Upper lobe of left lung (tissue), 6 donors: ENCODE measurements at regions not wholly inside any gene's neighbourhood (a gene's known extent, or its start where the extent isn't known, plus 50 kb on each side); places are given as distances from the start of the nearest gene placed in this dataset.

Source experiments
- ATAC-seq, 2 donors: fragments of 200-7000 bp; cut with Tn5 transposase; one replicate each; pipeline ENCODE4 v1.9.1; 2022; ENCODE audit warnings: mild to moderate bottlenecking in 2 of 2, moderate library complexity in 2 of 2; ENCODE audit not compliant: low FRiP score in 2 of 2
- DNase-seq, 2 donors: peaks; one replicate each; pipeline ENCODE4 v3.0.0-alpha.2; 2019 to 2020
- H3K27ac ChIP-seq, 4 donors: fragments of 200-600 bp; sonication (generic); one replicate each; pipeline ENCODE4 v1.5.1; 2016 to 2019
- H3K27me3 ChIP-seq, 4 donors: fragments of 200-600 bp; sonication (generic); one replicate each; pipeline ENCODE4 v1.5.1; 2017 to 2019
- H3K36me3 ChIP-seq, 4 donors: fragments of 200-600 bp; sonication (generic); one replicate each; pipeline ENCODE4 v1.5.1; 2016 to 2019
- H3K4me1 ChIP-seq, 4 donors: fragments of 200-600 bp; sonication (generic); one replicate each; pipeline ENCODE4 v1.5.1; 2018 to 2019
- H3K4me3 ChIP-seq, 4 donors: fragments of 200-600 bp; sonication (generic); one replicate each; pipeline ENCODE4 v1.5.1; 2017 to 2019; ENCODE audit warnings: mild to moderate bottlenecking in 2 of 4, moderate library complexity in 1 of 4
- H3K9me3 ChIP-seq, 4 donors: fragments of 200-600 bp; sonication (generic); one replicate each; pipeline ENCODE4 v1.5.1; 2018 to 2019
- EP300 ChIP-seq, 4 donors: sonication (generic); formaldehyde crosslinking; IDR thresholded peaks; one replicate each; pipeline ENCODE4 v1.5.1; 2017; ENCODE audit warnings: antibody characterized with exemption in 4 of 4, control low read depth in 2 of 4
- POLR2A ChIP-seq, 4 donors: fragments of 450-650 bp; IDR thresholded peaks; one replicate each; pipeline ENCODE4 v1.5.1; 2016 to 2017; ENCODE audit warnings: antibody characterized with exemption in 4 of 4, mild to moderate bottlenecking in 2 of 4
- POLR2AphosphoS5 ChIP-seq, 2 donors: sonication (generic); formaldehyde crosslinking; IDR thresholded peaks; one replicate each; pipeline ENCODE4 v1.5.1; 2017; ENCODE audit warnings: antibody characterized with exemption in 2 of 2
- WGBS, 2 donors: methylation state at CpG; one replicate each; pipeline ENCODE4 v1.1.5; 2017 to 2018; 5-methylcytosine and 5-hydroxymethylcytosine counted together
- TF ChIP-seq, protein P1 (sequence below), 6 experiments: fragments of 450-650 bp in 4 of 6; fragments of 200-600 bp in 2 of 6; sonication (generic) in 2 of 6; IDR thresholded peaks; one replicate each; pipeline ENCODE4 v1.5.1; 2016 to 2019; ENCODE audit warnings: antibody characterized with exemption in 6 of 6
- donor health status: DM: no; HTN: no; CAD: no; lungs with moderate emphysema.
- donor health status: DM: no; HTN: yes; CAD: no; lungs with severe emphysema.

DNA sequence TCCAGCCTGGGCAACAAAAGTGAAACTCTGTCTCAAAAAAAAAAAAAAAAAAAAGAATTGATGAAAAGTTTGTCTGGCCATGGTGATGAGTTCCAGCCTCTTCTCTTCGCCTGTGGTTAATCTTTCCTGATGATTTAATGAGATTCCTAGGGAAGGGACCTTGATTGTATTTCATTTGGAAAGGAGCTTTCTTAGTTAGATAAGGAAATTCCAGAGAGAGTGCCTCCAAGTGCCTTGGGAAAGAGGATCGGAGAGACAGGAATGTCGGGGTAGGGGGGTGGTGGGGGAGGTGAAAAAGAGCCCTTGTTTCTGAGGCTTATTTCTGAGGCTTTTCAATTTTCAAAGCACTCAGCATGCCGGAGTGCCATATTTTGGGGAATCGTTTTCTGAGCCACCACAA, 93.2 kb upstream of the SIAH1 start:
- Histone ChIP-seq H3K9me3 (peaks cover 0 to 6% (median 0%) of the 10 kb centered on the region in 4 donors), H3K27me3 (no peaks in the 10 kb centered on the region), H3K27ac (no peak overlapping the region), H3K4me3 (no peak overlapping the region), H3K36me3 (no peaks in the 10 kb centered on the region), H3K4me1 (no peaks in the 10 kb centered on the region)
- no peak for ATAC-seq
- no peak for DNase-seq
- 72 to 76% methylated on average over 5 of the region's 5 CpGs for WGBS, 2 donors
- TF ChIP-seq, protein P1, sequence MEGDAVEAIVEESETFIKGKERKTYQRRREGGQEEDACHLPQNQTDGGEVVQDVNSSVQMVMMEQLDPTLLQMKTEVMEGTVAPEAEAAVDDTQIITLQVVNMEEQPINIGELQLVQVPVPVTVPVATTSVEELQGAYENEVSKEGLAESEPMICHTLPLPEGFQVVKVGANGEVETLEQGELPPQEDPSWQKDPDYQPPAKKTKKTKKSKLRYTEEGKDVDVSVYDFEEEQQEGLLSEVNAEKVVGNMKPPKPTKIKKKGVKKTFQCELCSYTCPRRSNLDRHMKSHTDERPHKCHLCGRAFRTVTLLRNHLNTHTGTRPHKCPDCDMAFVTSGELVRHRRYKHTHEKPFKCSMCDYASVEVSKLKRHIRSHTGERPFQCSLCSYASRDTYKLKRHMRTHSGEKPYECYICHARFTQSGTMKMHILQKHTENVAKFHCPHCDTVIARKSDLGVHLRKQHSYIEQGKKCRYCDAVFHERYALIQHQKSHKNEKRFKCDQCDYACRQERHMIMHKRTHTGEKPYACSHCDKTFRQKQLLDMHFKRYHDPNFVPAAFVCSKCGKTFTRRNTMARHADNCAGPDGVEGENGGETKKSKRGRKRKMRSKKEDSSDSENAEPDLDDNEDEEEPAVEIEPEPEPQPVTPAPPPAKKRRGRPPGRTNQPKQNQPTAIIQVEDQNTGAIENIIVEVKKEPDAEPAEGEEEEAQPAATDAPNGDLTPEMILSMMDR (IDR thresholded peaks at IDR 0.05), result no peak
- TF ChIP-seq EP300 (IDR thresholded peaks at IDR 0.05) (no peak), POLR2A (IDR thresholded peaks at IDR 0.05) (no peak)

DNA sequence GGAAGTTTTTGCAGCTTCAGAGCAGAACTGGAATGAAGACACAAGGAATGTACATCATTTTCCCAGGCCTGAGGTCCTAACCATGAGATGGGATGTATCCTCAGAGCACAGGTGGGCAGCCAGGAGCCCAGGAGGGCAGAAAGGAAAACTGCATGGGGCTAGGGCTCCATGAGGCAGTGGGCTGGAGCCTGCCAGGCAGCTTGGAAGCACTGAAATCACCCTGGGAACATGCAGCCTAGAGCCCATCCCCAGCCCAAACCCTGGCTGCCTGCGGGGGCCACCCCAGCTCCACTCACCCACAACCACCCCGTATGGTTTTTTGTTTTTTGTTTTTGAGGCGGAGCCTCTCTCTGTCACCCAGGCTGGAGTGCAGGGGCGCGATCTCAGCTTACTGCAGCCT, 86.2 kb upstream of the SIAH1 start:
- H3K4me1 ChIP-seq, result peaks cover 0 to 3% (median 0%) of the 10 kb centered on the region in 4 donors
- no peak for ATAC-seq
- no peak for TF ChIP-seq POLR2A (IDR thresholded peaks at IDR 0.05)
- TF ChIP-seq EP300 (IDR thresholded peaks at IDR 0.05), result no peak
- no peak for TF ChIP-seq POLR2AphosphoS5 (IDR thresholded peaks at IDR 0.05)
- TF ChIP-seq, protein P1 (IDR thresholded peaks at IDR 0.05), result no peak
- no peak overlapping the region for H3K27ac ChIP-seq
- H3K36me3 ChIP-seq, result no peaks in the 10 kb centered on the region
- WGBS, 2 donors, result 81 to 82% methylated on average over 5 of the region's 5 CpGs
- H3K27me3 ChIP-seq, result no peaks in the 10 kb centered on the region
- H3K4me3 ChIP-seq, result no peak overlapping the region
- no peak for DNase-seq
- H3K9me3 ChIP-seq, result no peaks in the 10 kb centered on the region

DNA sequence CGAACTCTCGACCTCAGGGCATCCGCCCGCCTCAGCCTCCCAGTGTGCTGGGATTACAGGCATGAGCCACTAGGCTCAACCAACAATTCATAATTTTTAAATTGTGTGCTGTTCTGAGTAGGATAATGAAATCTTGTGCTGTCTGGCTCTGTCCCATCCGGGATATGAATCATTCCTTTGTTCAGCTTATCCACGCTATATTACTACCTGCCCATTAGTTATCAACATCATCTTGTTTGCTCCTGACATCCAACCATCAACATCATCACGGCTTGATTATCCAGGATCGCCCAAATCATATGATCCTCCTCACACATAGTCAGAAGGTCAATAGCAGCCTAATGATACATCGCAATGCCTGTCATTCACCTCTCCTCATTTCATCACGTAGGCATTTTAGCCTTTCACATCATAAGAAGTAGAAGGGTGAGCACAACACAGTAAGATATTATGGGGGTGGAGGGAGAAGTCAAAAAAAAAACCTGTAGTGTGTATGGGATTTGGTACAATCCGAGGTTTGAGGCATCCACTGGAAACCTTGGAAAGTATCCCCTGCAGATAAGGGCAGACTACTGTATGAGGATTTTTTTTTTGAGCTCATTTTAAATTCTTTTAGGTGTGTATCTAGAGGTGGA, 77.0 kb upstream of the SIAH1 start:
- H3K36me3 ChIP-seq, result no peaks in the 10 kb centered on the region
- DNase-seq (no peak), ATAC-seq (no peak)
- no peak overlapping the region for H3K27ac ChIP-seq
- H3K4me1 ChIP-seq, result no peaks in the 10 kb centered on the region
- TF ChIP-seq EP300 (IDR thresholded peaks at IDR 0.05), result no peak
- no peak for TF ChIP-seq POLR2A (IDR thresholded peaks at IDR 0.05)
- TF ChIP-seq POLR2AphosphoS5 (IDR thresholded peaks at IDR 0.05), result no peak
- TF ChIP-seq, protein P1 (IDR thresholded peaks at IDR 0.05), result no peak
- no peaks in the 10 kb centered on the region for H3K27me3 ChIP-seq
- H3K4me3 ChIP-seq, result no peak overlapping the region
- no peaks in the 10 kb centered on the region for H3K9me3 ChIP-seq
- 93 to 94% methylated on average over 11 of the region's 11 CpGs for WGBS, 2 donors

DNA sequence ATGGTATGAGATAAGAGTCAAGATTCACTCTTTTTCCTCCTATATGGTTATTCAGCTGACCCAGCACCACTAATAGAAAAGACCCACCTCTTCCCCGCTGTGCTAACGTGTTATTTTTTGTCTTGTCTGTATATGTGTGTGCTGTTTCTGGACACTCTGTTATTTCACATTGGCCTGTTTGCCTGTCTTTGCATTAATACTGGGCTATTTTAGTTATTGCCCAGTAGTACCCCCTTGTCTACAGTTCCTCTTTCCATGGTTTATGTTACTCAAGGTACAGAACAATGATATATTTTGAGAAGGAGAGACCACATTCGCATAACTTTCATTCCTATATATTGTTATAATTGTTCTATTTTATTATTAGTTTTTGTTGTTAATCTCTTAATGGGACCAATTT, 74.0 kb upstream of the SIAH1 start:
- Histone ChIP-seq H3K4me1 (no peaks in the 10 kb centered on the region), H3K27me3 (no peaks in the 10 kb centered on the region), H3K27ac (no peak overlapping the region), H3K36me3 (no peaks in the 10 kb centered on the region), H3K4me3 (no peak overlapping the region), H3K9me3 (no peaks in the 10 kb centered on the region)
- TF ChIP-seq, protein P1 (IDR thresholded peaks at IDR 0.05), result no peak
- TF ChIP-seq POLR2A (IDR thresholded peaks at IDR 0.05) (no peak), POLR2AphosphoS5 (IDR thresholded peaks at IDR 0.05) (no peak), EP300 (IDR thresholded peaks at IDR 0.05) (no peak)
- no peak for DNase-seq
- WGBS, 2 donors, result 87 to 92% methylated on average over 3 of the region's 3 CpGs
- no peak for ATAC-seq

DNA sequence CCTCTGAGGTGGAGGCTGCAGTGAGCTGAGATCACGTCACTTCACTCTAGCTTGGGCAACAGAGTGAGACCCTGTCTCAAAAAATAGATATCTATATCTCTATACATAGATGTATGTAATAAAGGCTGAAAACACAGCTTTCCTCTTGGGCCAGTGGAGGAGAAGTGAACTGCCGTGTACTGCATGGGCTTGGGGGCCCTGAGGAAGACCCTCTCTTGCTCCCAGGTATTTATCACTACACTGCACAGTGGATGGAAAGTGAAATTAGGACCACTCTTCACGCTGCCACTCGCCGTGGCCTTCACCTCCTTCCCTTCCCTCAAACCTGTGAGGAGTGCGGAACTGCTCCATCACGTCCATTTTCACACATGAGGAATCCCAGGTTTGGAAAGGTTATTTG, 68.8 kb upstream of the SIAH1 start:
- ATAC-seq (no peak), DNase-seq (no peak)
- H3K36me3 ChIP-seq, result no peaks in the 10 kb centered on the region
- no peak overlapping the region for H3K4me3 ChIP-seq
- H3K9me3 ChIP-seq, result no peaks in the 10 kb centered on the region
- H3K4me1 ChIP-seq, result no peaks in the 10 kb centered on the region
- WGBS, 2 donors, result 91 to 95% methylated on average over 7 of the region's 7 CpGs
- H3K27ac ChIP-seq, result no peak overlapping the region
- no peaks in the 10 kb centered on the region for H3K27me3 ChIP-seq
- TF ChIP-seq, protein P1 (IDR thresholded peaks at IDR 0.05), result no peak
- no peak for TF ChIP-seq POLR2AphosphoS5 (IDR thresholded peaks at IDR 0.05)
- no peak for TF ChIP-seq EP300 (IDR thresholded peaks at IDR 0.05)
- no peak for TF ChIP-seq POLR2A (IDR thresholded peaks at IDR 0.05)
